SK-N-SH (cell line): ENCODE measurements at regions not wholly inside any gene's neighbourhood (a gene's known extent, or its start where the extent isn't known, plus 50 kb on each side); places are given as distances from the start of the nearest gene placed in this dataset.
"Not testable (repeated sequence)": the region's sequence is repeated elsewhere in the genome, so short reads cannot be mapped to it uniquely, and the experiment has no call there.

ENCODE experiments used
- CTCF ChIA-PET: fragments of 300-600, 350-600 bp; formaldehyde crosslinking; extraction: SDS; loops from one replicate; lab custom pipeline; 2021; lab: Yijun Ruan, JAX
- POLR2A ChIA-PET: fragments of 350-600 bp; sonication (Branson Sonifier 250); formaldehyde crosslinking; extraction: SDS; loops from one replicate; lab custom pipeline; 2020; ENCODE audit warnings: antibody characterized with exemption, inconsistent platforms; lab: Yijun Ruan, JAX
- DNase-seq: peaks from one replicate; pipeline ENCODE4 v3.0.0; 2012
- H2AFZ ChIP-seq: fragments of 200-600 bp; sonication (generic); 2 replicates; pipeline ENCODE4 v1.8.1; 2016; ENCODE audit warnings: antibody characterized with exemption, mild to moderate bottlenecking, low read depth
- H3F3A ChIP-seq: fragments of 200-600 bp; sonication (generic); replicated peaks from 2 replicates; pipeline ENCODE3; 2016; ENCODE audit warnings: antibody characterized with exemption, mild to moderate bottlenecking; ENCODE audit not compliant: insufficient read depth
- H3K27ac ChIP-seq, 2 experiments: fragments of 200-500 bp in 1 of 2; fragments of 200-600 bp in 1 of 2; sonication (Bioruptor generic) in 1 of 2; sonication (generic), shearing (Covaris generic) in 1 of 2; 2 replicates each; pipeline versions ENCODE4 v1.5.1 to v1.6.1; 2014 to 2016; ENCODE audit warnings: low read depth in 2 of 2, inconsistent platforms in 1 of 2, low read length in 1 of 2, mild to moderate bottlenecking in 1 of 2, mixed read lengths in 1 of 2
- H3K27me3 ChIP-seq: fragments of 200-600 bp; sonication (generic), shearing (Covaris generic); 2 replicates; pipeline ENCODE4 v1.6.1; 2016; ENCODE audit warnings: mixed run types; ENCODE audit not compliant: insufficient read depth
- H3K36me3 ChIP-seq, 2 experiments: fragments of 200-500 bp in 1 of 2; fragments of 200-600 bp in 1 of 2; sonication (Bioruptor generic) in 1 of 2; sonication (generic) in 1 of 2; replicated peaks in 1 of 2; 2 replicates each; pipeline versions ENCODE3 to v1.5.1; 2014 to 2016; ENCODE audit warnings: low read length in 1 of 2, mild to moderate bottlenecking in 1 of 2; ENCODE audit not compliant: insufficient read depth in 2 of 2, control insufficient read depth in 1 of 2
- H3K4me1 ChIP-seq, 2 experiments: fragments of 200-500 bp in 1 of 2; fragments of 200-600 bp in 1 of 2; sonication (Bioruptor generic) in 1 of 2; sonication (generic), shearing (Covaris generic) in 1 of 2; 2 replicates each; pipeline versions ENCODE4 v1.5.1 to v1.6.1; 2014 to 2016; ENCODE audit warnings: low read depth in 1 of 2, low read length in 1 of 2, mixed run types in 1 of 2; ENCODE audit not compliant: insufficient read depth in 2 of 2, control insufficient read depth in 1 of 2
- H3K4me2 ChIP-seq: fragments of 200-600 bp; sonication (generic), shearing (Covaris generic); 2 replicates; pipeline ENCODE4 v1.6.1; 2017; ENCODE audit warnings: mixed run types
- H3K4me3 ChIP-seq, 2 experiments: fragments of 200-500 bp in 1 of 2; fragments of 200-600 bp in 1 of 2; sonication (Bioruptor generic) in 1 of 2; sonication (generic), shearing (Covaris generic) in 1 of 2; 2 replicates each; pipeline versions ENCODE4 v1.5.1 to v1.8.1; 2014 to 2016; ENCODE audit warnings: low read depth in 2 of 2, inconsistent platforms in 1 of 2, low read length in 1 of 2, mild to moderate bottlenecking in 1 of 2, mixed read lengths in 1 of 2, moderate library complexity in 1 of 2
- H3K79me2 ChIP-seq: fragments of 200-600 bp; sonication (generic); 2 replicates; pipeline ENCODE4 v1.8.1; 2017; ENCODE audit warnings: mild to moderate bottlenecking; ENCODE audit not compliant: insufficient read depth
- H3K9ac ChIP-seq: fragments of 200-600 bp; sonication (generic); 2 replicates; pipeline ENCODE4 v1.6.1; 2017; ENCODE audit warnings: mixed run types
- H3K9me2 ChIP-seq: fragments of 200-600 bp; sonication (generic); 2 replicates; pipeline ENCODE4 v1.6.1; 2017; ENCODE audit warnings: mixed run types
- H3K9me3 ChIP-seq: fragments of 200-600 bp; sonication (generic); 2 replicates; pipeline ENCODE4 v1.6.1; 2017; ENCODE audit warnings: mixed run types, mild to moderate bottlenecking, moderate library complexity
- H4K20me1 ChIP-seq: fragments of 200-600 bp; sonication (generic); 2 replicates; pipeline ENCODE4 v1.6.1; 2017; ENCODE audit warnings: mild to moderate bottlenecking, mixed run types; ENCODE audit not compliant: insufficient read depth
- WGBS: methylation state at CpG from one replicate; pipeline ENCODE4 v1.1.6; 2017; ENCODE audit warnings: low lambda C conversion rate; 5-methylcytosine and 5-hydroxymethylcytosine counted together

DNA sequence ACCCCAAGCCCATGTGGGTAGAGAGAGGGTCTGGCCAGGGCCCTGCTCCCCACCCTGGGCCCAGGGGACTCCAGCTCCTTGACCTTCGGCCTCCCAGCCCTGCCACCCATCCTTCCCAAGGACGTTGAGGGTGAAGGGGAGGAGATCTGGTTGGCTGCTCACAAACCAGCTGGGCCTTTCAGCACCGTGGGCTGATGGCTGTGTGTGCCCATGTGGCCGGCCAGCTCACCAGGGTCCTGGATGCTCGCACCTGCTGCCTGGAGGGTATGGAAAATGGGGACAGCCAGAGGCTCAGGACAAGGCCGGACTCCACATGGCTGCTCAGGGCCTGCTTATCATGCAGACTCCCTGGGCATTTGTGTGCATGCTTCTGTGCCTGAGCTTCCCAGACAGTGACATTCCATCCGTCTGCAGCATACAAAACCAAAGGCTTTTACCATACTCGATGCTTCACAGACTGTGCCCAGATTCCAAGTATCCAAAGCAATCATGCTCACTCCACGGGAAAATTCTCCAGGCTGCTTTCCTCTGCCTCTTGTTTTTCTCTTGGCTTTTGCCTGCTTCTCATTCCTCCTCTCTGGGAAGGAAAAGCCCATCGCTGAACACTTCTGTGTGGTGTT is 112.5 kb upstream of the ZNF469 start:
- H3K36me3 ChIP-seq, H4K20me1 ChIP-seq, H3K4me2 ChIP-seq, CTCF ChIA-PET, POLR2A ChIA-PET, H3K4me3 ChIP-seq, H3K9ac ChIP-seq, H3K9me2 ChIP-seq, H3K9me3 ChIP-seq, H3F3A ChIP-seq, H2AFZ ChIP-seq, H3K27me3 ChIP-seq, H3K79me2 ChIP-seq: not testable (repeated sequence)
- Histone ChIP-seq H3K27ac (peak overlapping the region; percentile 62 to 65), H3K4me1 (peaks cover 0 to 37% of the 10 kb centered on the region in 2 experiments; a peak in 3 of 4 replicates)
- WGBS: 65% methylated on average over 9 of the region's 10 CpGs
- DNase-seq: peak; percentile 24

DNA sequence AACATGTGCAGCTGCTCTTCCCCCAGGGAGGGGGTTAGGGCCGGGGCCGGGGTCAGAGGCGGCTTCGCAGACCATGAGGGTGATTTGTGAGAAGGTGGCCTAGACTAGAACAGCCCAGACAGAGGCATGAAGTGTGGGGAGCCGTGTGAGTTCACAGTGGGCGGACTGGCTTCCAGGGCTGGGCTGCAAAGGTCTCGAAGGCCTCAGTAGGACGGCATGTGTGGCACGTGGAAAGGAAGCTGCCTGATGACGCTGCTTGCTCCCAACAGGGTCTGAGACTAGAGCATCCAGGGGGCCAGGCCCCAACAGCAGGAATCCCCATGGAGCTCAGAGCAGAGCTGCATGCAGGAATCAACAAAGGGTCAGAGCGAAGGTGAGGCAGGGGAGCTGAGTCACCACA is 111.5 kb upstream of the ZNF469 start:
- CTCF ChIA-PET, H3K9ac ChIP-seq, H3K27ac ChIP-seq, H4K20me1 ChIP-seq, H3K4me3 ChIP-seq, H3F3A ChIP-seq, H3K4me2 ChIP-seq, H3K36me3 ChIP-seq, DNase-seq, H3K9me2 ChIP-seq, H3K27me3 ChIP-seq, H3K79me2 ChIP-seq, POLR2A ChIA-PET, H2AFZ ChIP-seq, H3K9me3 ChIP-seq: not testable (repeated sequence)
- H3K4me1 ChIP-seq: peaks cover 0 to 40% of the 10 kb centered on the region in 2 experiments; a peak in 3 of 4 replicates
- WGBS: 88% methylated on average over 8 of the region's 11 CpGs

DNA sequence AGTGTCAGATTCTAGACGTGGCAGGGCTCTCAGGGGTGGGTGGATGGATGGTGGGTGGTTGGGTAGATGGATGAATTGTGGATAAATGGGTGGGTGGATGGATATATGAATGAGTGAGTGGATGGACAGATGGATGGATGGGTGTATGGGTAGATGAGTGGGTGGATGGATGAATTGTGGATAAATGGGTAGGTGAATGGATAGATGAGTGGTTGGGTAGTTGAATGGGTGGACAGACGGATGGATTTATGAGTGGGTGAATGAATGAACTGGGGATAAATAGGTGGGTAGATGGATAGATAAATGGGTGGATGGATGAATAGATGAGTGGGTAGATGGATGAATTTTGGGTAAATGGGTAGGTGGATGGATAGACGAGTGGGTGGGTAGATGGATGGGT is 111.0 kb upstream of the ZNF469 start:
- H3K4me1 ChIP-seq: peaks cover 0 to 42% of the 10 kb centered on the region in 2 experiments; a peak in 3 of 4 replicates
- H2AFZ ChIP-seq, H3K9me3 ChIP-seq, H3K79me2 ChIP-seq, H3K4me3 ChIP-seq, H3F3A ChIP-seq, H3K4me2 ChIP-seq, H3K36me3 ChIP-seq, H3K9ac ChIP-seq, DNase-seq, CTCF ChIA-PET, H3K9me2 ChIP-seq, H3K27me3 ChIP-seq, H4K20me1 ChIP-seq, POLR2A ChIA-PET, H3K27ac ChIP-seq: not testable (repeated sequence)
- WGBS: 69% methylated on average over 3 of the region's 3 CpGs

DNA sequence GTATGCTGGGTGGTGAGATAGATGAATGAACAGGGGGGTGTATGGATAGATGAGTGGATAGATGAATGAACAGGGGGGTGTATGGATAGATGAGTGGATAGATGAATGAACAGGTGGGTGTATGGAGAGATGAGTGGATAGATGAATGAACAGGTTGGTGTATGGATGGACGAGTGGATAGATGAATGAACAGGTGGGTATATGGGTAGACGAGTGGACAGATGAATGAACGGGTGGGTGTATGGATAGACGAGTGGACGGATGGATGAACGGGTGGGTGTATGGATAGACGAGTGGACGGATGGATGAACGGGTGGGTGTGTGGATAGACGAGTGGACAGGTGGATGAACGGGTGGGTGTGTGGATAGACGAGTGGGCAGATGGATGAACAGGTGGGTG is 110.3 kb upstream of the ZNF469 start:
- H3K27ac ChIP-seq, CTCF ChIA-PET, H3F3A ChIP-seq, H3K27me3 ChIP-seq, H3K9me2 ChIP-seq, H3K36me3 ChIP-seq, POLR2A ChIA-PET, H4K20me1 ChIP-seq, H3K9me3 ChIP-seq, DNase-seq, H3K9ac ChIP-seq, H3K4me3 ChIP-seq, H2AFZ ChIP-seq, H3K79me2 ChIP-seq, H3K4me2 ChIP-seq: not testable (repeated sequence)
- WGBS: 84% methylated on average over 12 of the region's 12 CpGs
- peaks cover 0 to 42% of the 10 kb centered on the region in 2 experiments; a peak in 3 of 4 replicates for H3K4me1 ChIP-seq

DNA sequence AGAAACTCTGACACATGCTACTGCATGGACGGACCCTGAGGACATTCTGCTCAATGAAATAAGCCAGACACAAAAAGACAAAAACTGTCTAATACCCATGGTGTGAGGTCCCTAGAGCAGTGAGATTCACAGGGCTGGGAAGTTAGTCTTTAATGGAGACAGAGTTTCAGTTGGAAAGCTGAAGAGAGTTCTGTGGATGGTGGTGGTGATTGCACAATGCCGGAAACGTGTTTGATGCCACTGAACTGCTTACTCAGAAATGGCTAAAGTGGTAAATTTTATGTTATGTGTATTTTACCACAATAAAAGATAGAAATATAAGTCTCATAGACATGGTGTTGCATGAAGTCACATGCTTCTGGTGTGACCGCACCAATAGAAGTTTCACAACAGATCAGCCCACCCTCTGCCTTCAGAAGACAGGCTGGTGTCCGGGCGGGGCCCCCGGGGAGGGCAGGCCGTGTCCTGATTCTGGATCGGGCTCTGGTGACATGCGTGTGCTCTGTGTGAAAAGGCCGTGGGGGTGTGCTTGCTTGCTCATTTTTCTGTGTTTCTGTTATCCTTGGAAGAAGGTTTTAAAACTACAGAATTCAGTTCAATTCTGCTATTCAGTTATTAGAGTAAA is 108.5 kb upstream of the ZNF469 start:
- CTCF ChIA-PET, H3K4me2 ChIP-seq, H3K27me3 ChIP-seq, H4K20me1 ChIP-seq, H3K9me2 ChIP-seq, H2AFZ ChIP-seq, H3K4me3 ChIP-seq, H3K36me3 ChIP-seq, H3F3A ChIP-seq, DNase-seq, H3K79me2 ChIP-seq, H3K9me3 ChIP-seq, H3K9ac ChIP-seq: not testable (repeated sequence)
- Histone ChIP-seq H3K4me1 (peaks cover 0 to 42% of the 10 kb centered on the region in 2 experiments; a peak in 3 of 4 replicates), H3K27ac (peak overlapping the region in 1 of 2 experiments; percentile 99; a peak in 2 of 4 replicates)
- POLR2A ChIA-PET: interaction anchor here (1.0 kb wide), 1 partner anchor 78 kb away, joined by 5 read pairs; no protein-coding TSS in a partner anchor
- WGBS: 85% methylated on average over 11 of the region's 11 CpGs
